Testis (tissue), 2 donors: ENCODE measurements at regions not wholly inside any gene's neighbourhood (a gene's known extent, or its start where the extent isn't known, plus 50 kb on each side); places are given as distances from the start of the nearest gene placed in this dataset.

Experiments
- POLR2A ChIP-seq: fragments of 450-650 bp; IDR thresholded peaks from one replicate; pipeline ENCODE4 v1.6.1; 2017; ENCODE audit warnings: antibody characterized with exemption, mild to moderate bottlenecking, moderate library complexity
- TF ChIP-seq, protein P1 (sequence below), 3 experiments: fragments of 450-650 bp in 2 of 3; fragments of 200-600 bp in 1 of 3; sonication (generic) in 1 of 3; IDR thresholded peaks; one replicate each; pipeline ENCODE4 v1.5.1; 2016 to 2019; ENCODE audit warnings: antibody characterized with exemption in 3 of 3, mild to moderate bottlenecking in 2 of 3, moderate library complexity in 1 of 3

DNA sequence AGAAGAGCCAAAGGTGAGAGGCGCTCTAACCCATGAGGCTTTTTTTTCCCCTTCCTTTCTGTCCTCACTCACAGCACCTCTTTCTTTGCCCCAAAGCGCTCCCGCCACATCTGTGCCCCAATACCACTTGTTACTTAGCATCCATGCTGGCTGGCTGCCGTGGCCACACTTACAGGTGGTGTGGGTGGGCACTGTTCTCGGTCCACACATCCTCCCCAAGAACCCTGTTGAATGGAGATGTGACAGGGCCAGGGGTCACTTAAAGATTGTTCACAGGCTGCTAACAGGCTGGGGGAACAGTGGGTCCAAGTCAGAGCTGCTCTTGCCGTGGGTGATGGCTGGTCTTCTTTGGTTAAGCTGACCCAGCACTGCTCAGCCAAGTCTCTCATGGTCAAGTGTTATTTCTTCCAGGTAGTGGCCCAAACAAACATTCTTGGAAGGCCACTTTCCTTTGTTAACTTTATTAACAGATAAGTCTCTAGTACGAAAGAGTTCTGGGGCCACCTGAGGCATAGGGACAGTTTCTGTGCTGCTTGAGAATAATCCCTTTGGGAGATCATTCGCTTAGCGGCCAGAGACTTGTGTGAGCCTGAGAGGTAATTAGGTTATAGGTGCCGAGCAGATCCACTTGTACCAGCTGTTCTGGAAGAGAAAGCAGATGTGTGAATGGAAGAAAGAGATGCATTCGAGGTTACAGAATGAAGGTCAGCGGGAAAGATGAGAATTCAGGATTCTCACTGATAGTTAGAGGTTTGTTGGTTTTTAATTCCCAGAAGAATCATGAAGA, 62.6 kb upstream of the IRF2BP2 start:
- TF ChIP-seq, protein P1, sequence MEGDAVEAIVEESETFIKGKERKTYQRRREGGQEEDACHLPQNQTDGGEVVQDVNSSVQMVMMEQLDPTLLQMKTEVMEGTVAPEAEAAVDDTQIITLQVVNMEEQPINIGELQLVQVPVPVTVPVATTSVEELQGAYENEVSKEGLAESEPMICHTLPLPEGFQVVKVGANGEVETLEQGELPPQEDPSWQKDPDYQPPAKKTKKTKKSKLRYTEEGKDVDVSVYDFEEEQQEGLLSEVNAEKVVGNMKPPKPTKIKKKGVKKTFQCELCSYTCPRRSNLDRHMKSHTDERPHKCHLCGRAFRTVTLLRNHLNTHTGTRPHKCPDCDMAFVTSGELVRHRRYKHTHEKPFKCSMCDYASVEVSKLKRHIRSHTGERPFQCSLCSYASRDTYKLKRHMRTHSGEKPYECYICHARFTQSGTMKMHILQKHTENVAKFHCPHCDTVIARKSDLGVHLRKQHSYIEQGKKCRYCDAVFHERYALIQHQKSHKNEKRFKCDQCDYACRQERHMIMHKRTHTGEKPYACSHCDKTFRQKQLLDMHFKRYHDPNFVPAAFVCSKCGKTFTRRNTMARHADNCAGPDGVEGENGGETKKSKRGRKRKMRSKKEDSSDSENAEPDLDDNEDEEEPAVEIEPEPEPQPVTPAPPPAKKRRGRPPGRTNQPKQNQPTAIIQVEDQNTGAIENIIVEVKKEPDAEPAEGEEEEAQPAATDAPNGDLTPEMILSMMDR (IDR thresholded peaks at IDR 0.05): no peak
- no peak for TF ChIP-seq POLR2A
